Loucy (cell line): ENCODE measurements at regions not wholly inside any gene's neighbourhood (a gene's known extent, or its start where the extent isn't known, plus 50 kb on each side); places are given as distances from the start of the nearest gene placed in this dataset.

Experiments used
- CTCF ChIP-seq: fragments of 200-600 bp; sonication (generic); conservative IDR thresholded peaks from 2 replicates; pipeline ENCODE4 v1.5.1; 2014; ENCODE audit warnings: mild to moderate bottlenecking, antibody characterized with exemption, low read length
- EZH2phosphoT487 ChIP-seq: fragments of 200-600 bp; IDR thresholded peaks from 2 replicates; pipeline ENCODE4 v1.6.1; 2018; ENCODE audit warnings: antibody characterized with exemption, mild to moderate bottlenecking, moderate library complexity, borderline replicate concordance

GRCh38 chr19:30669329-30670010 is 297.3 kb downstream of the ZNF536 start:
- TF ChIP-seq CTCF (peak; percentile 92), EZH2phosphoT487 (no peak)
